ENCODE measurements at regions not wholly inside any gene's neighbourhood (a gene's known extent, or its start where the extent isn't known, plus 50 kb on each side); places are given as distances from the start of the nearest gene placed in this dataset.

DNA sequence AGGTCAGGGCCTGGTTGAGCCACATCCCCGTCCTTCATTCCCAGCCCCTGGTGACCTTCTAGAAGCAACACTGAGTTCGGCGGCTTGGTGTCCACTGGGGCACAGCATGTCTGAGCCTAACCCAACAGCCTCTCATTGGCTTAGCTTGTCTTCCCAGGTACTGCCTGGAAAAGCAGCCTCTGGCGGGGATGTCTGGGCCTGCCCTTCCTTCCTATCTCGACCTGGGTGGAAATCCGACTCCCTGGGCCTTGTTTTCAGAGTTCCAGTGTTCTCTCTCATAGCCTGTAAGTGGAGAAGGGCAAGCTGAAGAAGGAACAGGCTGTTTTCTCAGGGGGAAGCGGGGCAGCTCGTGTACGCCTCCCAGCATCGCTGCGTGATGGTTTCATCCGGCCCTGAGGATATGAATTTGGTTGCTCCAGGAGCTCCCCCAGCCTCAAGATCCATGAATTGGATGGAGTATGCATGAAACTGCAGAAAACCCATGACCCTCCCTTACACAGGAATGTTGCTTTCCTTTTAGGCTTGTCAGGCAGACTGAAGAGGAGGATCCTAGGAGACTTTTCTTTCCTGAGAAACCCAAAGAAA, 116.5 kb upstream of the IRF2BP2 start:
- WGBS, 2 donors (ENCODE audit: low coverage in 1 of 2) = no CpG with 5 or more reads among the region's 12 CpGs
- Histone ChIP-seq H3K4me3 (no peak overlapping the region), H3K9me3 (no peaks in the 10 kb centered on the region), H3K27me3 (no peaks in the 10 kb centered on the region), H3K4me1 (peaks cover 33 to 78% (median 51%) of the 10 kb centered on the region in 3 donors), H3K27ac (peak overlapping the region; percentile 95 to 100 (median 98)), H3K36me3 (no peaks in the 10 kb centered on the region)
- TF ChIP-seq POLR2A (IDR thresholded peaks at IDR 0.05) (no peak), POLR2AphosphoS5 (IDR thresholded peaks at IDR 0.05) (no peak), EP300 (IDR thresholded peaks at IDR 0.05) (no peak)
- TF ChIP-seq, protein P1, sequence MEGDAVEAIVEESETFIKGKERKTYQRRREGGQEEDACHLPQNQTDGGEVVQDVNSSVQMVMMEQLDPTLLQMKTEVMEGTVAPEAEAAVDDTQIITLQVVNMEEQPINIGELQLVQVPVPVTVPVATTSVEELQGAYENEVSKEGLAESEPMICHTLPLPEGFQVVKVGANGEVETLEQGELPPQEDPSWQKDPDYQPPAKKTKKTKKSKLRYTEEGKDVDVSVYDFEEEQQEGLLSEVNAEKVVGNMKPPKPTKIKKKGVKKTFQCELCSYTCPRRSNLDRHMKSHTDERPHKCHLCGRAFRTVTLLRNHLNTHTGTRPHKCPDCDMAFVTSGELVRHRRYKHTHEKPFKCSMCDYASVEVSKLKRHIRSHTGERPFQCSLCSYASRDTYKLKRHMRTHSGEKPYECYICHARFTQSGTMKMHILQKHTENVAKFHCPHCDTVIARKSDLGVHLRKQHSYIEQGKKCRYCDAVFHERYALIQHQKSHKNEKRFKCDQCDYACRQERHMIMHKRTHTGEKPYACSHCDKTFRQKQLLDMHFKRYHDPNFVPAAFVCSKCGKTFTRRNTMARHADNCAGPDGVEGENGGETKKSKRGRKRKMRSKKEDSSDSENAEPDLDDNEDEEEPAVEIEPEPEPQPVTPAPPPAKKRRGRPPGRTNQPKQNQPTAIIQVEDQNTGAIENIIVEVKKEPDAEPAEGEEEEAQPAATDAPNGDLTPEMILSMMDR (IDR thresholded peaks at IDR 0.05) = no peak
- ATAC-seq = no peak

DNA sequence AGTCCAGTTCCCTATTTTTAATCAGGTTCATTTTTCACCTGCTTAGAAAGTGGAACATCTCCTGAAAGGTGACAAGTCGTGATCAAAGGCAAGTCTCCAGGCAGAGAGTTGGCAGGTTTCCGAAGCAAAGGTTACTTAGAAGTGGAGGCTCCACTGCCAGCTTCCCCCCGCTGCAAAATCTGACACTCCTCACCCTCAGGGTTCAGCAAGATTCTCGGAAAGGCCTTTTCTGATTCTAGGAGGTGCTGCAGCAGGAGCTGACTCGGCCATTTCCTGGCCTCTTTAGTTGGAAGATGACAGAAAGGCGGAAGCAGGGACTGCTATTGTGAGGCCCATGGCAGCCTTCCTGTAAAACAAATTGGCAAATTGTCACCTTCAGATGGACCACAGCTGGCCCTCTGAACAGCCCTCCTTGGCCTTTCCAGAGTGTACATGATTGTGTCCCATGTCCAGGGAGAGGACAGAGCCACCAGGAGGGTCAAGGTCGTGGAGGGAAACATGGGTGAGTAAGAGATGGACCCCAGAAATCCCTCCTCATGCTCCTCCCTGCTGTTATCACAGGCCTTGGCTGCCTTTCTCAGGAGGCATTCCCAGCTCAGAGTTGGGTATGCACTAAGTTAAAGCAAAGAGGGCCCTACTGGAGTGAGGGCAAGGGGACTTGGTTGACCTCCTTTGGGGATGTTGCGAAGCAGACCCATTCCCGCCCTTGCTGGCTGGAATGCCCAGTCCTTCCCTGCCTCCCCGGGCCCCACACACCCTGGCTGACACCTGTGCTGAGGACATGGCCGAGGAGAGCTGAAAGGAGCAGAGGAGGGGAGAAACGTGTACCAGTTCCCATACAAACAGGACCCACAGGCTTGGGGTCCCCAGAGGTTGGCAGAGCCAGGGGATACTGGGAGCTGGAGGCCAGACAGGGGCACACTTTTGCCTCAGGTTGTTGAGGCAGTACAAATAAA, 115.5 kb upstream of the IRF2BP2 start:
- Histone ChIP-seq H3K9me3 (no peaks in the 10 kb centered on the region), H3K4me1 (peaks cover 41 to 83% (median 61%) of the 10 kb centered on the region in 3 donors), H3K27me3 (no peaks in the 10 kb centered on the region), H3K4me3 (peak overlapping the region in 1 of 2 donors; percentile 28), H3K36me3 (no peaks in the 10 kb centered on the region), H3K27ac (peak overlapping the region; percentile 95 to 100 (median 98))
- WGBS, 2 donors (ENCODE audit: low coverage in 1 of 2) = 18 to 67% methylated on average over 2 to 4 of the region's 12 CpGs
- no peak for ATAC-seq
- TF ChIP-seq POLR2AphosphoS5 (IDR thresholded peaks at IDR 0.05) (peak; percentile 81), POLR2A (IDR thresholded peaks at IDR 0.05) (no peak)
- TF ChIP-seq, protein P1 (IDR thresholded peaks at IDR 0.05) = no peak

DNA sequence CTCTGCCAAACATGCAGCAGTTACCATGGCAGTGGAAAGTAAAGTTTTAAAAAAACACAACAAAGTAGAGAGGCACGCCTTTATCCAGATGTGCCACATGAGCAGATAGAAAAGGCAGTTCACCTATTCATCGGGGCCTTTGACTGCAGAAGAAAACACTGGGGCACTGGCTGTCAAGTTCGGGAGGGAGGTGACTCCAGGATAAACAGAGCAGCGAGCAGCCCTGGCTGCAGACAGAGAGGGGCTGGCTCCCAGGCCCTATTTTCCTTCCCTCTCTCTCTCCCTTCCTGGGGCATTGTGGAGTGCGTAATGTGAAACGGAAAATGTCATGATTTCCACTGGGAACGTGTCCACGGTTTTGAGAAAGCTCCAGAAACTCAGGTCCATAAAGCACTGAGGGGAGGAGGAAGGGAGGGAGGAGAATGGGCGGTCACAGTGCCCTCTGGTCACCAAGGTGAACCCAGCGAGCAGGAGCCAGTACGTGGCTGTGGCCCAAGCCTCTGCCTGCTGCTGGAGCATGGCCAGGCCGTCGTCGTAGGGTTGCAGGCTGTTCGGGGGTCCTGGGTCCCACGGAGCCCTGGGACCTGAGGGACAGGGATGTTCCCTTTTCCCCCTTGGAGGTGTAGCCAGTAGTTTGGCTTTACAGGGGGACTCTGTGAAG, 114.7 kb upstream of the IRF2BP2 start:
- Histone ChIP-seq H3K27ac (peak overlapping the region; percentile 95 to 100 (median 98)), H3K27me3 (no peaks in the 10 kb centered on the region), H3K4me3 (peak overlapping the region; percentile 9 to 28), H3K9me3 (no peaks in the 10 kb centered on the region), H3K4me1 (peaks cover 42 to 91% (median 66%) of the 10 kb centered on the region in 3 donors), H3K36me3 (no peaks in the 10 kb centered on the region)
- peak; percentile 52 for ATAC-seq
- TF ChIP-seq POLR2AphosphoS5 (IDR thresholded peaks at IDR 0.05) = peak; percentile 90
- TF ChIP-seq EP300 (IDR thresholded peaks at IDR 0.05) = no peak
- TF ChIP-seq POLR2A (IDR thresholded peaks at IDR 0.05) = peak; percentile 32 to 43
- TF ChIP-seq, protein P1 (IDR thresholded peaks at IDR 0.05) = no peak
- WGBS, 2 donors (ENCODE audit: low coverage in 1 of 2) = 0 to 4% methylated on average over 7 to 9 of the region's 16 CpGs

DNA sequence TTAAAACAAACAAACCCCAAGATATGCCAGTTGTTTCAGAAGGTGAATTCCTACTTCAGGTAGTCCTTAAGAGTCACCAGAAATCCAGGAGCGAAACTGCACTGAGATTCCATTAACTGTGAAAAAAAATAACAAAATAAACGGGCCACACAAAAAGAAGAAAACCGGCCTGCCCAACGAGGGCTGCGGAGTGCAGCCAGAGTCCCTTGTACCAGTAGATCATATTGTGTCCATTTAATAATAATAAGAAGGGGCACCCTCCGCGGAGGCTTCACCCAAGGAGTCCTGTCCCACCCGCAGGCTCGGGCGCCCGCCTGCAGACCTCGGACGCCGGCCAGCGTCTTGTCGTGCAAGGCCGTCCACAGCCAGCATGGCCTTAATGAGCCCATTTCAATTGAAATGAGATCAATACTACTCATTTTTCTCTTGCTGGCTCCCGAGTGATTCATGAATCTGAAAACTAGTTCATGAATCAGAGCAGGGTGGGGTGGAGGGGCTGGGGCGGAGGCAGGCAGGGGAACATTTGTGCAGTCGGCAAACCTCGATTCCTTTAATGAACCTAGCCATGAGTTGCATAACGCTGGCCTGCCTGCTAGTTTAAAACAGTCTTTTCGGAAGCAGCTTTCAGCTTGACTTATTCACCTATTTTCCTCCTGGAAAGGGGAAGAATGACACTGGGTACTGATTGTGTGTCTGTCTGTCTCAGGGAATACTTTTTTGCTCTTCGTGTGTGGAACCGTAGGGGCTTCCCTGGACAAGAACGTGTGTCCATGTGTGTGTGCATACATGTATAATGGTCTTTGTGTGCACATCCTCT, 113.1 kb upstream of the IRF2BP2 start:
- TF ChIP-seq POLR2AphosphoS5 (IDR thresholded peaks at IDR 0.05) = peak; percentile 75
- TF ChIP-seq, protein P1 (IDR thresholded peaks at IDR 0.05) = no peak
- Histone ChIP-seq H3K36me3 (no peaks in the 10 kb centered on the region), H3K27me3 (no peaks in the 10 kb centered on the region), H3K9me3 (no peaks in the 10 kb centered on the region), H3K27ac (peak overlapping the region; percentile 95 to 100 (median 98)), H3K4me1 (peaks cover 50 to 96% (median 79%) of the 10 kb centered on the region in 3 donors), H3K4me3 (peak overlapping the region in 1 of 2 donors; percentile 19)
- peak; percentile 49 for ATAC-seq
- WGBS, 2 donors (ENCODE audit: low coverage in 1 of 2) = 21 to 24% methylated on average over 18 to 19 of the region's 26 CpGs
